Esophagus squamous epithelium (tissue), 5 donors: ENCODE measurements at regions not wholly inside any gene's neighbourhood (a gene's known extent, or its start where the extent isn't known, plus 50 kb on each side); places are given as distances from the start of the nearest gene placed in this dataset.
A peak's percentile ranks its signal among the peaks of the same experiment; 100 is the strongest.

Experiments
- DNase-seq: peaks from one replicate; lab custom pipeline; 2025; lab: John Stamatoyannopoulos, UW
- H3K27ac ChIP-seq, 4 donors: fragments of 200-600 bp; sonication (generic); one replicate each; pipeline ENCODE4 v1.5.1; 2016 to 2019; ENCODE audit warnings: mild to moderate bottlenecking in 1 of 4
- H3K27me3 ChIP-seq, 4 donors: fragments of 200-600 bp; sonication (generic); 1 replicate in 3 of 4; 2 replicates in 1 of 4; pipeline versions ENCODE4 v1.5.1 to v1.6.0; 2017 to 2021; ENCODE audit warnings: antibody characterized with exemption in 1 of 4
- H3K36me3 ChIP-seq, 3 donors: fragments of 200-600 bp; sonication (generic); one replicate each; pipeline ENCODE4 v1.5.1; 2016 to 2019
- H3K4me1 ChIP-seq, 3 donors: fragments of 200-600 bp; sonication (generic); one replicate each; pipeline ENCODE4 v1.5.1; 2017 to 2019
- H3K4me3 ChIP-seq, 4 donors: fragments of 200-600 bp; sonication (generic); 1 replicate in 3 of 4; 2 replicates in 1 of 4; pipeline ENCODE4 v1.5.1; 2016 to 2019; ENCODE audit warnings: mild to moderate bottlenecking in 2 of 4, moderate library complexity in 1 of 4
- H3K9me3 ChIP-seq, 3 donors: fragments of 200-600 bp; sonication (generic); one replicate each; pipeline ENCODE4 v1.5.1; 2016 to 2019
- POLR2A ChIP-seq, 4 donors: fragments of 450-650 bp; IDR thresholded peaks; one replicate each; pipeline ENCODE4 v1.6.1; 2017; ENCODE audit warnings: antibody characterized with exemption in 4 of 4, mild to moderate bottlenecking in 4 of 4, moderate library complexity in 3 of 4
- WGBS, 2 donors: methylation state at CpG; one replicate each; pipeline ENCODE4 v1.1.5; 2018; 5-methylcytosine and 5-hydroxymethylcytosine counted together
- intact Hi-C: fragments of 100-400 bp; cut with DNase I; formaldehyde crosslinking; loops from one replicate; pipeline ENCODE4 v1.15.0; 2022
- TF ChIP-seq, protein P1 (sequence below), 6 experiments: fragments of 450-650 bp in 4 of 6; fragments of 200-600 bp in 2 of 6; sonication (generic) in 2 of 6; IDR thresholded peaks; one replicate each; pipeline ENCODE4 v1.5.1; 2016 to 2019; ENCODE audit warnings: antibody characterized with exemption in 6 of 6, mild to moderate bottlenecking in 4 of 6, moderate library complexity in 4 of 6
- donor health status: DM: yes; HTN: yes; CAD: no.

DNA sequence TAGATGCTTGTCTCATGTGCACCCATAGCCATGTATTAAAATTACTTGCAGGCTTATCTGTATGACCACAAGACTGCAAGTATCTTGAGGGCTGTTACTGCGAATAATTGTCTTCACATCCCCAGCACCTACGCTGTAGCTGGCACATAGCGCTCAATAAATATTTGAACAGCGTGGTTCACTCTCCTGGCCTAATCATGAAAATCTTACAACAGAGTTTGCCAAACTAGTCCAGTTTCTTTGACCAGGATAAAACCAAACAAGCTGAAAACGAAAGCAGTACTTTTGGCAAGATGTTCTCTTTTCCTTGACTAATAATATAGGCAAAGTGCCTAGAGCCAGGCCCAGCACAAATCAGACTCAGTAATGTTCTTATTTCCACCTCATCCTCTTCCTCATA is 106.7 kb downstream of the RPS29 start:
- Histone ChIP-seq H3K9me3 (no peaks in the 10 kb centered on the region), H3K4me1 (peaks cover 0 to 5% (median 0%) of the 10 kb centered on the region in 3 donors), H3K27ac (peak overlapping the region in 1 of 4 donors; percentile 36), H3K27me3 (no peaks in the 10 kb centered on the region), H3K4me3 (no peak overlapping the region), H3K36me3 (no peaks in the 10 kb centered on the region)
- TF ChIP-seq, protein P1, sequence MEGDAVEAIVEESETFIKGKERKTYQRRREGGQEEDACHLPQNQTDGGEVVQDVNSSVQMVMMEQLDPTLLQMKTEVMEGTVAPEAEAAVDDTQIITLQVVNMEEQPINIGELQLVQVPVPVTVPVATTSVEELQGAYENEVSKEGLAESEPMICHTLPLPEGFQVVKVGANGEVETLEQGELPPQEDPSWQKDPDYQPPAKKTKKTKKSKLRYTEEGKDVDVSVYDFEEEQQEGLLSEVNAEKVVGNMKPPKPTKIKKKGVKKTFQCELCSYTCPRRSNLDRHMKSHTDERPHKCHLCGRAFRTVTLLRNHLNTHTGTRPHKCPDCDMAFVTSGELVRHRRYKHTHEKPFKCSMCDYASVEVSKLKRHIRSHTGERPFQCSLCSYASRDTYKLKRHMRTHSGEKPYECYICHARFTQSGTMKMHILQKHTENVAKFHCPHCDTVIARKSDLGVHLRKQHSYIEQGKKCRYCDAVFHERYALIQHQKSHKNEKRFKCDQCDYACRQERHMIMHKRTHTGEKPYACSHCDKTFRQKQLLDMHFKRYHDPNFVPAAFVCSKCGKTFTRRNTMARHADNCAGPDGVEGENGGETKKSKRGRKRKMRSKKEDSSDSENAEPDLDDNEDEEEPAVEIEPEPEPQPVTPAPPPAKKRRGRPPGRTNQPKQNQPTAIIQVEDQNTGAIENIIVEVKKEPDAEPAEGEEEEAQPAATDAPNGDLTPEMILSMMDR (IDR thresholded peaks at IDR 0.05) = no peak
- TF ChIP-seq POLR2A (IDR thresholded peaks at IDR 0.05) = no peak
- WGBS, 2 donors = 25 to 47% methylated on average over 5 of the region's 5 CpGs
- intact Hi-C loops = no loop called here
- DNase-seq = no peak

DNA sequence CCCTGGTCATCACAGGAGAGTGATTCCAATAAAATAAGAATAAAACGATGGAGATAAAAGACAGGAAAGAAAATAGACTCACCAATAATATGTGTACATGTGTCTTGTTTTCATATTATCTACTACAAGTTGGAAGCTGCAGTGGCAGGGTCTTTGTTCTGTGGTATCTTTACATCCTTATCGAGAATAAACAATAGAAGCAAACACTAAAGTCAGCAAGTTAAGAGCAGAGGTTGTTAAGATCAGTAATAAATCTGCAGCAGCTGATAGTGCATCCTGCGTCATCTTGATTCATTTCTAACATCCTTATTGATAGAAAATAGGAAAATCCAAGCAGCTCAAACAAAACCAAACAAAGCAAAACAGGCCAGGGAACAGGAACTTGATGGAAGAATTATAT is 107.4 kb downstream of the RPS29 start:
- H3K4me1 ChIP-seq = peaks cover 0 to 5% (median 0%) of the 10 kb centered on the region in 3 donors
- H3K27me3 ChIP-seq = no peaks in the 10 kb centered on the region
- H3K36me3 ChIP-seq = no peaks in the 10 kb centered on the region
- intact Hi-C loops = no loop called here
- TF ChIP-seq, protein P1 (IDR thresholded peaks at IDR 0.05) = no peak
- TF ChIP-seq POLR2A (IDR thresholded peaks at IDR 0.05) = no peak
- no peak for DNase-seq
- H3K4me3 ChIP-seq = no peak overlapping the region
- WGBS, 2 donors = 61 to 63% methylated on average over 3 of the region's 3 CpGs
- H3K9me3 ChIP-seq = no peaks in the 10 kb centered on the region
- H3K27ac ChIP-seq = no peak overlapping the region

DNA sequence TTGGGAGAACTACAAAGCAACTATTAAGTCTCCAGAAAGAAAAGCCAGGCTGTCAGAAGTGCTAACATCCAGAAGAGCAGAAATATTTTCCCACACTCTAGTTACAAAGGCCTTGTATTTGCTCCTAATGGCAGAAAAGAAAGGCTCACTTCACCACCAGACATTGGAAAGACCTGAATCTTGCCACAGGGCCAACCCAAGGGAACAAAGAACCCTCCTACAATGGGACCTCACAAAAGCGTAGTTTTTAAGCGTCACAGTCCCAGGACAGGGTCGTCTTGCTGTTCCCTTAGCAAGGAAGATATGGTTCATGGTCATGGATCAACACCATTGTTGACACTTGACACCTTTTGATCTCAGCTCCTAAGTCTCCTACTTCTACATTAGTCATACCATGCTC is 119.1 kb downstream of the RPS29 start:
- H3K9me3 ChIP-seq = no peaks in the 10 kb centered on the region
- 84 to 96% methylated on average over 3 of the region's 3 CpGs for WGBS, 2 donors
- TF ChIP-seq POLR2A (IDR thresholded peaks at IDR 0.05) = no peak
- TF ChIP-seq, protein P1 (IDR thresholded peaks at IDR 0.05) = no peak
- intact Hi-C loops = no loop called here
- H3K27me3 ChIP-seq = peaks cover 0 to 4% (median 0%) of the 10 kb centered on the region in 4 donors
- no peaks in the 10 kb centered on the region for H3K4me1 ChIP-seq
- no peaks in the 10 kb centered on the region for H3K36me3 ChIP-seq
- H3K4me3 ChIP-seq = no peak overlapping the region
- no peak overlapping the region for H3K27ac ChIP-seq
- no peak for DNase-seq

DNA sequence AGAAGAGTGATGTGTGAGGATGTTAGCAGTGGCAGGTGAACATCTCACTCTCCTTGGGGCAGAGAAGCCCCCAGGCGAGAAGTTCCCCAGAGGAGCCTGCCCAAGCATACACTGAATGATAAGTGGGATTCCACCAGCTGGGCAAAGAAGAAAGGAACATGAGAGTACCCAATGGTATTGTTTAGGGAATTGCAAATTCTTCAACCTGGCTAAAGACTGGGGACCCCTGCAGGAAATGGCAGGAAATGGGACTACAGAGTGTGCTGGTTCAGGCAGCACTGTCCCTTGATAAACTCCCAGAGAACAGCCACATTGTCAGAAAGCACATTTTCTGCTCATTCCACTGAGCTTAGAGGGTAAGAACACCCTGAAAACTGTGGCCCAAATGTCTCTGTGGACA is 121.3 kb downstream of the RPS29 start:
- TF ChIP-seq, protein P1 (IDR thresholded peaks at IDR 0.05) = no peak
- no peak for TF ChIP-seq POLR2A (IDR thresholded peaks at IDR 0.05)
- Histone ChIP-seq H3K36me3 (no peaks in the 10 kb centered on the region), H3K9me3 (no peaks in the 10 kb centered on the region), H3K27ac (no peak overlapping the region), H3K4me3 (no peak overlapping the region), H3K27me3 (peaks cover 0 to 4% (median 0%) of the 10 kb centered on the region in 4 donors), H3K4me1 (no peaks in the 10 kb centered on the region)
- no peak for DNase-seq
- WGBS, 2 donors = 100% methylated on average over 1 of the region's 1 CpG
- intact Hi-C loops = no loop called here

DNA sequence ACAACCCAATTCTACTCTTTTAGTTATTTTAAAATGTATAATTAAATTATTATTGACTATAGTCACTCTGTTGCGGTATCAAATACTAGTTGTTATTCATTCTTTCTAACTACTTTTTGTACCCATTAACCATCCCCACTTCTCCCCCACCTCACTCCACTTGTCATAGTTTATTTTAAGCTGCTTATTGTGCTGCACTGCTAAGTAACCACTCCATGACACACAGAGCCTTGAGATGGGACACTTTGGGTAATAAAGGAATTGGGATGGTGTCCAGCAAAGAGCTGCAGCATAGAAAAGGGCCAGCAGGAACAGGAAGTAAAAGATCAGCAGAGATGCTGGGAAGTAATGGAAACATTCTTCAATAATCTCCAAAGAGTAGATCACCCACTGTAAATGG is 123.0 kb downstream of the RPS29 start:
- DNase-seq = no peak

More for the DNA sequence above, 123.0 kb downstream of the RPS29 start:
- Histone ChIP-seq H3K4me1 (no peaks in the 10 kb centered on the region), H3K27ac (no peak overlapping the region), H3K27me3 (peaks cover 0 to 6% (median 0%) of the 10 kb centered on the region in 4 donors), H3K4me3 (no peak overlapping the region), H3K9me3 (no peaks in the 10 kb centered on the region), H3K36me3 (no peaks in the 10 kb centered on the region)
- TF ChIP-seq, protein P1 (IDR thresholded peaks at IDR 0.05) = no peak
- no peak for TF ChIP-seq POLR2A (IDR thresholded peaks at IDR 0.05)
- WGBS, 2 donors = 86 to 93% methylated on average over 1 of the region's 1 CpG
- intact Hi-C loops = no loop called here
